ENCODE measurements at regions not wholly inside any gene's neighbourhood (a gene's known extent, or its start where the extent isn't known, plus 50 kb on each side); places are given as distances from the start of the nearest gene placed in this dataset.
A peak's percentile ranks its signal among the peaks of the same experiment; 100 is the strongest.
"Not testable (repeated sequence)": the region's sequence is repeated elsewhere in the genome, so short reads cannot be mapped to it uniquely, and the experiment has no call there.

DNA sequence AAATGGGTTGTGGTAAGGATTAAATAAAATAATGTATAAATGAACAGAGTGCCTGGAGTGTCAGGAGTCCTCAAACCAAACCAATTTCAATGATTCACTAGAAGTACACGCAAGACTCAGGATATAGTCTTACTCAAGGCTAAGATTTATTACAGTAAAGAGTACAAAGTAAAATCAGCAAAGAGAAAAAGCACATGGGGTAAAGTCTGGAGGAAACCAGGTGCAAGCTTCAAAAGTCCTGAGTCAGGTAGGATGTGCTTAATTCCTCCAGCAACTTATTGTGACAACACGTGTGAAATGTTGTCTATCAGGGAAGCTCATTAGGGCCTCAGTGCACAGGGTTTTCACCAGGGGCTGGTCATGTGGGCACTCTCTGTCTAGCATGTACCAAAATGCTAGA, 105.8 kb upstream of the NAP1L1 start:
- Mint-ChIP-seq H3K4me1 (ENCODE audit: low read depth) (no peaks in the 10 kb centered on the region), H3K9me3 (peaks cover 1% of the 10 kb centered on the region), H3K27me3 (peaks cover 40% of the 10 kb centered on the region), H3K36me3 (ENCODE audit: low read depth) (no peaks in the 10 kb centered on the region), H3K4me3 (no peak overlapping the region), H3K27ac (no peak overlapping the region)

- Mint-ChIP-seq H3K27me3 (peaks cover 35% of the 10 kb centered on the region), H3K4me3 (no peak overlapping the region), H3K27ac (no peak overlapping the region), H3K9me3 (no peaks in the 10 kb centered on the region), H3K36me3 (ENCODE audit: low read depth) (no peaks in the 10 kb centered on the region), H3K4me1 (ENCODE audit: low read depth) (no peaks in the 10 kb centered on the region)
Measured at GRCh38 chr12:76189851-76190250, 105.4 kb upstream of the NAP1L1 start.

DNA sequence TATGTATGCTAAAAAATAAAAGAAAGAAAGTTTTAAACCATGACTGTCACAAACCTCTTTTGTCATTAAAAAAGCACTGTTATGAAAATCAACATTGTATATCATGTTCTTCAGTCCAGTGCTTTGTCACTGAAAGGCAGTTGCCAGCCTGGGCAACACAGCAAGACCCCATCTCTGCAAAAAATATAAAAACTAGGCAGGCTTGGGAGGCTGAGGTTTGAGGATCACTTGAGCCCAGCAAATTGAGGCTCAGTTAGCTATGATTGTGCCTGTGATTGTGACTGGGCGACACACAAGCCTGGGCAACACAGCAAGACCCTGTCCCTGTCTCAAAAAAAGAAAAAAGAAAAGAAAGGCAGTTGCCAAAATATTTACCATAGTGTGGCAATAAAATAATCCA, 102.7 kb upstream of the NAP1L1 start:
- Mint-ChIP-seq H3K4me3 (no peak overlapping the region), H3K27me3 (peaks cover 44% of the 10 kb centered on the region), H3K9me3 (no peaks in the 10 kb centered on the region), H3K4me1 (ENCODE audit: low read depth) (peaks cover 16% of the 10 kb centered on the region), H3K27ac (no peak overlapping the region), H3K36me3 (ENCODE audit: low read depth) (no peaks in the 10 kb centered on the region)

DNA sequence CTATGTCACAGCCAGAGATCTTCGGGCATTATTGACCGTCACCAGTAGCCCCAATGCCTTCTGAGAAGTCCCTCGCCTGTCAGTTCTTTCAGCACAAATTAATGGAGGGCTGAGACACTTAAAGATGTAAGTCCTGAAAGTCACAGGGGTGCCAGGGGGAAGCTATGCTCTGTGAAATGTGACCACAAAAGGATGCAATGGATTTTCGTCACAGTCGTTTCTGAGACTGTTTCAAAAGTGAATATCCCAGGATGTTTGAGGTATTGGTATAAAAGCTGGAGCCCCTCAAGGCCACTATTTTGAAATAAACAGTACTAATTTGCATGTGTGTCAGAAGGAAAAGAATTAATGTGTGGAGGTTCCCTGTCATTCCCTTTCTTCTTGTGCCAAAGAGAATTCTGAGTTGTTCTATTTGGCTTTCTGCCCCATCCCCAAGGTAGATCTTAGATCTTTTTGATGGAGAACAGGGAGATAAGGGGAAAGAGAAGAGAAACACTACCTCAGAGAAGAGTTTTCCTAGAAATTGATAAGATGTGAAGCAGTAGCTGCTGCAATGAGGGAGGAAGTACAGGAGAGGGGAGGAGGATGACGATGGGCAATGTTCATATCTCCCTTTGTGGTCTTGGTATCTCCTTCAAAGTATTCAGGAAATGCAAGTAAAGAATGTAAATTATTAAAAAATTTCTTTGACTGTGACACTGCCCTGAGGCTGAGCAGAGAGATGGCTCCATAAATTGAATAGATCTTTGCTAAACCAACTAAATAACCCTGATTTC, 101.8 kb upstream of the NAP1L1 start:
- H3K9me3 Mint-ChIP-seq = no peaks in the 10 kb centered on the region
- H3K27ac Mint-ChIP-seq = no peak overlapping the region
- H3K4me3 Mint-ChIP-seq = no peak overlapping the region
- peaks cover 16% of the 10 kb centered on the region for H3K4me1 Mint-ChIP-seq (ENCODE audit: low read depth)
- peaks cover 49% of the 10 kb centered on the region for H3K27me3 Mint-ChIP-seq
- no peaks in the 10 kb centered on the region for H3K36me3 Mint-ChIP-seq (ENCODE audit: low read depth)

- H3K4me1 Mint-ChIP-seq (ENCODE audit: low read depth) = peaks cover 22% of the 10 kb centered on the region
- no peaks in the 10 kb centered on the region for H3K36me3 Mint-ChIP-seq (ENCODE audit: low read depth)
- peak overlapping the region; percentile 76 for H3K27ac Mint-ChIP-seq
- no peaks in the 10 kb centered on the region for H3K9me3 Mint-ChIP-seq
- H3K4me3 Mint-ChIP-seq = peak overlapping the region; percentile 27
- H3K27me3 Mint-ChIP-seq = peaks cover 55% of the 10 kb centered on the region
Measured at GRCh38 chr12:76183459-76184186, 99.1 kb upstream of the NAP1L1 start.

DNA sequence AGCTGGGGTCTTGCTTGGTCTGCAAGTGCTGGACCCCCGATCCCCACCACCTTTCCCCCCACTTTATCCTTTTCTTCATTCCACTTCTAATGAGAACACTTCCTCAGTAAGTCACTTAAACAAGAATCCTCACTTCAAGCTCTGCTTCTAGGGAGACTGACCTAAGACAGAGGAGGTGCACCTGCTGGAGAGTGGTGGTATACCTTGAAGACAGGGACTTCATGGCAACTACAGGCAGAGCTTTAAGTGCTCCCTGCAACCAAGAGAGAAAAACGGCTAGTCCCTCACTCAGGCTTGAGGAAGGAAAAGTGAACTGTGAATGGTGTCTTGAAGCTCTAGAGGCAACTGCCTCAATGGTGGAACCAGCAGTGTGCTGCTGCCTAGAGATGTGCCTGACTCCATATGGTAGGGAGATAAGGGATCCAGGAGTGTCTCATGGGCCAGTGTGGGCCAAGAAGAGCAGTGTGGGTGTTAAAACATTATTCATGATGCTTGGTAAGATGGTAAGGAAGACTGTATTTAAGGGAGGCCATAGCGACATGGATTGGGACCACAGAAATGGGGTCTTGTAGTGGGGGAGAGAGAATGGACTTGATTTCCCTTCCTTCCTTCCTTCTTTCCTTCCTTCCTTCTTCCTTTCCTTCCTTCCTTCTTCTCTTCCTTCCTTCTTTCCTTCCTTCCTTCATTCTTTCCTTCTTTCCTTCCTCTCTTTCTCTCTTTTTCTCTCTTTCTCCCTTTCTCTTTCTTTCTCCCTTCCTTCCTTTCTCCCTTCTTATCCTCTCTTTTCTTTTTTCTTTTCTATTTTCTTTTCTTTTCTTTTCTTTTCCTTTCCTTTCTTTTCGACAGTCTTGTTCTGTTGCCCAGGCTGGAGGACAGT, 96.2 kb upstream of the NAP1L1 start:
- H3K27me3 Mint-ChIP-seq = peaks cover 46% of the 10 kb centered on the region
- H3K4me1 Mint-ChIP-seq (ENCODE audit: low read depth) = peaks cover 22% of the 10 kb centered on the region
- H3K27ac Mint-ChIP-seq = no peak overlapping the region
- H3K9me3 Mint-ChIP-seq = no peaks in the 10 kb centered on the region
- H3K4me3 Mint-ChIP-seq = no peak overlapping the region
- H3K36me3 Mint-ChIP-seq (ENCODE audit: low read depth) = no peaks in the 10 kb centered on the region

GRCh38 chr12:76178452-76178851, 94.0 kb upstream of the NAP1L1 start:
- H3K4me1 Mint-ChIP-seq (ENCODE audit: low read depth) = peaks cover 16% of the 10 kb centered on the region
- no peak overlapping the region for H3K4me3 Mint-ChIP-seq
- H3K27me3 Mint-ChIP-seq = peaks cover 43% of the 10 kb centered on the region
- no peaks in the 10 kb centered on the region for H3K36me3 Mint-ChIP-seq (ENCODE audit: low read depth)
- no peak overlapping the region for H3K27ac Mint-ChIP-seq
- H3K9me3 Mint-ChIP-seq = no peaks in the 10 kb centered on the region

DNA sequence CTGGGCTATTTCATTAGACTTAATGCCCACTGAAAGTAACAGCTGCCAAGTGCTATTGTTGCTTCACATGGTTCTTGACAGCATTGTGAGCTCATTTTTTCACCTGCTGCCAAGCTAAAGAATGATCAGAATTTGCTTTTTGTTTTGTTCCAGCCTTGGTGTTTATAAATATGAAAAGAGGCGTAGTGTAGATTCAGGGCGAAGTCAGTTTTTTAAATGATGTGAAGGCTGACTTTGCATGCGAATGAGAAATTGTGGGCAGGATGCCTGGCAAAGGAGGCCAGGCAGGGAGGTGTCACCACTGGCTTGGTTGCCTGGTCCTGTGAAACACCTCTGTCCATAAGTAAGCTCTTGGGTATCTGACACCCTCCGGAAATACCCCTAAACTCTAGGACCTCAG, 93.3 kb upstream of the NAP1L1 start:
- H3K27me3 Mint-ChIP-seq = peaks cover 38% of the 10 kb centered on the region
- no peak overlapping the region for H3K4me3 Mint-ChIP-seq
- H3K36me3 Mint-ChIP-seq (ENCODE audit: low read depth) = no peaks in the 10 kb centered on the region
- peaks cover 10% of the 10 kb centered on the region for H3K4me1 Mint-ChIP-seq (ENCODE audit: low read depth)
- no peak overlapping the region for H3K27ac Mint-ChIP-seq
- no peaks in the 10 kb centered on the region for H3K9me3 Mint-ChIP-seq

DNA sequence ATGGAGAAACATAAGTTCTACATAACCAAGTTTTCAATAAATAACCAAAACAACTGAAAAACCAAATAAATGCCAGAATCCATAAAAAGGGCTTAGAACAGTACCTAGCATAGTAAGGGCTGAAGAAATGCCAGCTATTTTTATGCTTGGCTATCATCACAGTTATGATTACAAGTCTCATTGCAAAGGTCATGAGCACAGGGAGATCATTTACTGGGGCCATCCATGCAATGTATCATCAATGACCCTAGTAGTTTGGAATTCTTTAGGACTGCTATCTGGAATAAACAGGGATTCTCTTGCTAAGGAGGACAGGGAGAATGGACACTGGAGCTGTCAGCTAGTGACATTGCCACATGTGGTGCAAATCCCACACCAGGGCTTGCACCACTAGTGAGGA, 92.5 kb upstream of the NAP1L1 start:
- Mint-ChIP-seq H3K27me3 (peaks cover 39% of the 10 kb centered on the region), H3K27ac (no peak overlapping the region), H3K4me1 (ENCODE audit: low read depth) (peaks cover 6% of the 10 kb centered on the region), H3K36me3 (ENCODE audit: low read depth) (no peaks in the 10 kb centered on the region), H3K4me3 (no peak overlapping the region), H3K9me3 (no peaks in the 10 kb centered on the region)

DNA sequence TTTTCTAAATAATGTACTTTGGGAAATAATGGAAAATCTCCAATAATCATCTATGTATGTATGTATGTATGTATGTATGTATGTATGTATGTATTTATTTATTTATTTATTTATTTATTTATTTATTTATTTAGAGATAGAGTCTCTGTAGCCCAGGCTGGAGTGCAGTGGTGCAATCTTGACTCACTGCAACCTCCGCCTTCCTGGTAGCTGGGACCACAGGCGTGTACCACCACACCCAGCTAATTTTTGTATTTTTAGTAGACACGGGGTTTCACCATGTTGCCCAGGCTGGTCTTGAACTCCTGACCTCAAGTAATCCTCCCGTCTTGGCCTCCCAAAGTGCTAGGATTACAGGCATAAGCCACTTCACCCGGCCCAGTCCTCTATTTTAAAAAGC, 91.5 kb upstream of the NAP1L1 start:
- H3K4me1 Mint-ChIP-seq (ENCODE audit: low read depth); H3K27ac Mint-ChIP-seq; H3K4me3 Mint-ChIP-seq; H3K36me3 Mint-ChIP-seq (ENCODE audit: low read depth); H3K9me3 Mint-ChIP-seq: not testable (repeated sequence)
- peaks cover 35% of the 10 kb centered on the region for H3K27me3 Mint-ChIP-seq

GRCh38 chr12:76173756-76174155, 89.3 kb upstream of the NAP1L1 start:
- Mint-ChIP-seq H3K27ac (no peak overlapping the region), H3K4me1 (ENCODE audit: low read depth) (no peaks in the 10 kb centered on the region), H3K36me3 (ENCODE audit: low read depth) (no peaks in the 10 kb centered on the region), H3K4me3 (no peak overlapping the region), H3K9me3 (no peaks in the 10 kb centered on the region), H3K27me3 (peaks cover 38% of the 10 kb centered on the region)

- H3K4me3 Mint-ChIP-seq = peak overlapping the region; percentile 66
- peak overlapping the region; percentile 90 for H3K27ac Mint-ChIP-seq
- peaks cover 34% of the 10 kb centered on the region for H3K4me1 Mint-ChIP-seq (ENCODE audit: low read depth)
- no peaks in the 10 kb centered on the region for H3K36me3 Mint-ChIP-seq (ENCODE audit: low read depth)
- no peaks in the 10 kb centered on the region for H3K9me3 Mint-ChIP-seq
- H3K27me3 Mint-ChIP-seq = no peaks in the 10 kb centered on the region
Measured at GRCh38 chr12:76158518-76159321, 74.2 kb upstream of the NAP1L1 start.

DNA sequence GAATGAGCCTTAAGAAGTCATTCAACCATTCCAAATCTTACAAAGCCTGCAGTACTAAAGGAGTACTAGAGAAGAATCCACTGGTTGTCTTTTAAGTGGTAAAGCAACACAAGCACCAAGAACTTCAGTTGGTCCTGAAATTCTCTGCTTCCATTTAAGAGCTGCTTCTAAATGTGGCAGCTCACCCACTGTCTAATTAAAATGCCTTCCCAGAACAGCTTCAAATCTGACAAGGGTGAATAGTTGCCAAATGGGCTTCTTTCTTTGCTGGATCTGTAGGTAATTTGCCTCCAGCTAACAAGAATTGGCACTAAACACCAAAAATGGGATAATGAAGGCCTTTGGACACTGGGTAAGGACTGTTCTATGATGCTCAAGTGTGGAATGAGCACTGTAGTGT, 72.2 kb upstream of the NAP1L1 start:
- peaks cover 45% of the 10 kb centered on the region for H3K4me1 Mint-ChIP-seq (ENCODE audit: low read depth)
- no peaks in the 10 kb centered on the region for H3K27me3 Mint-ChIP-seq
- no peaks in the 10 kb centered on the region for H3K36me3 Mint-ChIP-seq (ENCODE audit: low read depth)
- H3K9me3 Mint-ChIP-seq = no peaks in the 10 kb centered on the region
- no peak overlapping the region for H3K27ac Mint-ChIP-seq
- H3K4me3 Mint-ChIP-seq = no peak overlapping the region

GRCh38 chr12:76156314-76156713, 71.8 kb upstream of the NAP1L1 start:
- Mint-ChIP-seq H3K4me3 (no peak overlapping the region), H3K9me3 (no peaks in the 10 kb centered on the region), H3K27ac (no peak overlapping the region), H3K4me1 (ENCODE audit: low read depth) (peaks cover 47% of the 10 kb centered on the region), H3K27me3 (no peaks in the 10 kb centered on the region), H3K36me3 (ENCODE audit: low read depth) (no peaks in the 10 kb centered on the region)
